ENCODE measurements at regions not wholly inside any gene's neighbourhood (a gene's known extent, or its start where the extent isn't known, plus 50 kb on each side); places are given as distances from the start of the nearest gene placed in this dataset.

- no peak for TF ChIP-seq CTCF (IDR thresholded peaks at IDR 0.05)
- TF ChIP-seq POLR2A (IDR thresholded peaks at IDR 0.05) = no peak
Measured at GRCh38 chr1:34444516-34444915, 267.8 kb downstream of the C1orf94 start.

All from thyroid gland (tissue), 4 donors.